ENCODE measurements at regions not wholly inside any gene's neighbourhood (a gene's known extent, or its start where the extent isn't known, plus 50 kb on each side); places are given as distances from the start of the nearest gene placed in this dataset.
"Not testable (repeated sequence)": the region's sequence is repeated elsewhere in the genome, so short reads cannot be mapped to it uniquely, and the experiment has no call there.

DNA sequence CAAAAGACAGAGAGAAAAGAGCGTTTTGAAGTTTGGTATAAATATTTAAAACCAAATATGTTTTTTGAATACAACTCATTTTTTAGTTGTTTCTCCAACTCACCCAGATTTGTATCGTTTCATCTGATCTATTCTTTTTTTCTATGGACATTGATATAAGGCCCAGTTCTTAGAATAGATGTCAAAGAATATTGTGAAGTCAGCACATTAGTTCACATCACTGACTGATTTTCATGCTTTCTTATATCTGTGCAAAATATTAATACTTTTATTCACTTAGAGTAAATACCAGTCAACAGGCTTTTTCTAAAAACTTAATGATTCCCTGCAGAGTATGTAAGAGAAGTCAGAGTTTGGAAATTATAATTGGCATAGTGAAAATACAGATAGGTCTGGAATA is 254.4 kb upstream of the PTPRD start:
- WGBS, 2 donors = 90 to 91% methylated on average over 2 of the region's 2 CpGs
- intact Hi-C loops (cut with DNase I; ENCODE audit: low total_unique reads) = no loop called here
- no peak overlapping the region for H3K27ac ChIP-seq
- H3K27me3 ChIP-seq = no peaks in the 10 kb centered on the region
- no peaks in the 10 kb centered on the region for H3K4me1 ChIP-seq
- H3K4me3 ChIP-seq = no peak overlapping the region
- no peaks in the 10 kb centered on the region for H3K36me3 ChIP-seq (ENCODE audit: low read depth, missing control alignments)
- no peaks in the 10 kb centered on the region for H3K9me3 ChIP-seq
- TF ChIP-seq POLR2A (IDR thresholded peaks at IDR 0.05) = no peak
- TF ChIP-seq, protein P1, sequence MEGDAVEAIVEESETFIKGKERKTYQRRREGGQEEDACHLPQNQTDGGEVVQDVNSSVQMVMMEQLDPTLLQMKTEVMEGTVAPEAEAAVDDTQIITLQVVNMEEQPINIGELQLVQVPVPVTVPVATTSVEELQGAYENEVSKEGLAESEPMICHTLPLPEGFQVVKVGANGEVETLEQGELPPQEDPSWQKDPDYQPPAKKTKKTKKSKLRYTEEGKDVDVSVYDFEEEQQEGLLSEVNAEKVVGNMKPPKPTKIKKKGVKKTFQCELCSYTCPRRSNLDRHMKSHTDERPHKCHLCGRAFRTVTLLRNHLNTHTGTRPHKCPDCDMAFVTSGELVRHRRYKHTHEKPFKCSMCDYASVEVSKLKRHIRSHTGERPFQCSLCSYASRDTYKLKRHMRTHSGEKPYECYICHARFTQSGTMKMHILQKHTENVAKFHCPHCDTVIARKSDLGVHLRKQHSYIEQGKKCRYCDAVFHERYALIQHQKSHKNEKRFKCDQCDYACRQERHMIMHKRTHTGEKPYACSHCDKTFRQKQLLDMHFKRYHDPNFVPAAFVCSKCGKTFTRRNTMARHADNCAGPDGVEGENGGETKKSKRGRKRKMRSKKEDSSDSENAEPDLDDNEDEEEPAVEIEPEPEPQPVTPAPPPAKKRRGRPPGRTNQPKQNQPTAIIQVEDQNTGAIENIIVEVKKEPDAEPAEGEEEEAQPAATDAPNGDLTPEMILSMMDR (IDR thresholded peaks at IDR 0.05) = no peak
- DNase-seq = no peak

DNA sequence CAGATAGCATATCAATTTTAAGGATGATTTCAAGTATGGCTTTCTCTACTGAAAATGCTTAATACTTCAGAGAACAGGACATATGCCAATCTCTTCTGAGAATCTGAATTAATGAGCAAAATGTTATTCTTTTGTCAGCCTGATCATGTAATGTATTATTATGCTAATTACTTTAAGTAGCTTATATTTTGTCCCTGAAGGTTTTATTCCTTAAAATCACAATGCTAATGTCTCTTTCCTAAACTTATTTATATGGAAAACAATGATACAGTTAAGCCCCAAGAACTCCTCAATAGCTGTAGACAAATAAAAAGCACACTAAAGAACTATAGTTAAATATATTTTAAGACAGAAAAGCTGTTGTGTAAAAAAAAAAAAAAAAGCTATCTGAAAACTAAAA is 256.9 kb upstream of the PTPRD start:
- H3K4me1 ChIP-seq = no peaks in the 10 kb centered on the region
- H3K36me3 ChIP-seq (ENCODE audit: low read depth, missing control alignments) = no peaks in the 10 kb centered on the region
- H3K27me3 ChIP-seq = no peaks in the 10 kb centered on the region
- TF ChIP-seq, protein P1 (IDR thresholded peaks at IDR 0.05) = no peak
- no peak for TF ChIP-seq POLR2A (IDR thresholded peaks at IDR 0.05)
- no peak overlapping the region for H3K4me3 ChIP-seq
- H3K9me3 ChIP-seq = no peaks in the 10 kb centered on the region
- intact Hi-C loops (cut with DNase I; ENCODE audit: low total_unique reads) = no loop called here
- DNase-seq = no peak
- H3K27ac ChIP-seq = no peak overlapping the region

DNA sequence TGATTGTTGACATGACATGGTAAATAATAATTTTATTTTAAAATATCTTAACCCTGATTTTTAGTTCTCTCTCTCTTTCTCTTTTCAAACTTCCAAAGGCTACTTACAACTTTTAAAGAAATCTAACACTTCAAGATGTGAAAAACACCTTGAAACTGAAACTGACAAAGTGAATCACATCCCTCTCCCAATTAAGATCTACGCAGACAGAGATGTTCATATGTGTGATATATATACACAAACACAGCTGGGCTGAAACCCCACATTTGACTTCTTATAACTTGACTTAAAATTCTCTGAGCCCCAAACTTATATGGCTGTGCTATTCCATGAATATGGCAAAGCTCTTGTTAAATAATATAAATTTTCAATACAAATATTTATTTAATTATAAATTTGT is 261.2 kb upstream of the PTPRD start:
- Histone ChIP-seq H3K36me3 (ENCODE audit: low read depth, missing control alignments) (no peaks in the 10 kb centered on the region), H3K27ac (no peak overlapping the region), H3K27me3 (no peaks in the 10 kb centered on the region), H3K4me1 (no peaks in the 10 kb centered on the region), H3K9me3 (no peaks in the 10 kb centered on the region), H3K4me3 (no peak overlapping the region)
- no peak for DNase-seq
- TF ChIP-seq, protein P1 (IDR thresholded peaks at IDR 0.05) = no peak
- no peak for TF ChIP-seq POLR2A (IDR thresholded peaks at IDR 0.05)
- intact Hi-C loops (cut with DNase I; ENCODE audit: low total_unique reads) = no loop called here
- 94 to 96% methylated on average over 1 of the region's 1 CpG for WGBS, 2 donors

DNA sequence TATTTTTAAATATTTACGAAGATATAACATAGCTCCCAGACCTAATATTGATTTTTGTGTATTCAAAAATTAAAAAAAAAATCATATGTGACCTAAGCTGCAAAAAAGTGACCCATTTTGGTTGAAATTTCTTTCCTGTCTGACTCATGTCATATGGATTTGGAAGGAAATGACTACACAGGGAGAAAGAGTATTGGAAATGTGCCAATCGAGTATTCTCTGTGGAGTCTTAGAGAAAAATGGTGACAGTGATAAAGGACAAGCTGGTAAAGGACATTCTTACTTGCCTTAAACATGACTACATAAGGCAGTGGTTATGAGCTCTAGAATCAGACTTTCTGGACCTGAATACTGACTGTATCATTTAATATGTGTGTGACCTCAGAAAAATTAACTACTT is 262.9 kb upstream of the PTPRD start:
- H3K4me3 ChIP-seq = no peak overlapping the region
- no peaks in the 10 kb centered on the region for H3K36me3 ChIP-seq (ENCODE audit: low read depth, missing control alignments)
- intact Hi-C loops (cut with DNase I; ENCODE audit: low total_unique reads) = no loop called here
- no peaks in the 10 kb centered on the region for H3K4me1 ChIP-seq
- no peak overlapping the region for H3K27ac ChIP-seq
- 81 to 91% methylated on average over 2 of the region's 2 CpGs for WGBS, 2 donors
- DNase-seq = no peak
- TF ChIP-seq, protein P1 (IDR thresholded peaks at IDR 0.05) = no peak
- TF ChIP-seq POLR2A (IDR thresholded peaks at IDR 0.05) = no peak
- H3K27me3 ChIP-seq = no peaks in the 10 kb centered on the region
- H3K9me3 ChIP-seq = no peaks in the 10 kb centered on the region

DNA sequence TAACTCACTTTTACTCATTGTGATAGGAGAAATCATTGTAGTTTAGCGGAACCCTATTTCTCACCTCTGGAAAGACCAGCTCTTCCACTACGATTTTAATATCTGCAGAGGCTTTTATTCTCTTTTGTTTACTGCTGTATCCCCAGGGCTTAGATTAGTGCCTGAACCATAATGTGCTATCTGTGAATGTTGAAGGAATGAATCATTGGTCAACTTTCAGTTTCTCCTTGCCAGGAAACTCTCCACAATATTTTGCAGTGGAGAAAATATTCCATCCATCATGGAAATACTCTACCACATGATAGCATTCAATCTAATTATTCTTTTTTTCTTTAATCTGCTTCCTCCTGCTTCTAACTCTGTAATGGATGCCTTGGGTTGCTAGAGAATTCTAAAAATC is 263.5 kb upstream of the PTPRD start:
- no peaks in the 10 kb centered on the region for H3K36me3 ChIP-seq (ENCODE audit: low read depth, missing control alignments)
- no peaks in the 10 kb centered on the region for H3K27me3 ChIP-seq
- intact Hi-C loops (cut with DNase I; ENCODE audit: low total_unique reads) = no loop called here
- WGBS, 2 donors = 60 to 71% methylated on average over 2 of the region's 2 CpGs
- no peak for DNase-seq
- TF ChIP-seq POLR2A (IDR thresholded peaks at IDR 0.05) = no peak
- TF ChIP-seq, protein P1 (IDR thresholded peaks at IDR 0.05) = no peak
- H3K4me1 ChIP-seq = no peaks in the 10 kb centered on the region
- H3K4me3 ChIP-seq = no peak overlapping the region
- H3K27ac ChIP-seq = no peak overlapping the region
- H3K9me3 ChIP-seq = no peaks in the 10 kb centered on the region

DNA sequence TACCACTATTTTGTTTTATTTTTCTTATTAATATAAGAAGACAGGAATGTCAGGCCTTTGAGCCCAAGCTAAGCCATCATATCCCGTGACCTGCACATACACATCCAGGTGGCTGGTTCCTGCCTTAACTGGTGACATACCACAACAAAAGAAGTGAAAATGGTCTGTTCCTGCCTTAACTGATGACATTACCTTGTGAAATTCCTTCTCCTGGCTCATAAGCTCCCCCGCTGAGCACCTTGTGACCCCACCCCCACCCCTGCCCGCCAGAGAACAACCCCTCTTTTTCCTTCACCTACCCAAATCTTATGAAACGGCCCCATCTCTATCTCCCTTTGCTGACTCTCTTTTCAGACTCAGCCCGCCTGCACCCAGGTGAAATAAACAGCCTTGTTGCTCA is 277.5 kb upstream of the PTPRD start:
- intact Hi-C loops (cut with DNase I; ENCODE audit: low total_unique reads); H3K4me3 ChIP-seq; H3K27ac ChIP-seq; DNase-seq; H3K4me1 ChIP-seq; H3K27me3 ChIP-seq; H3K9me3 ChIP-seq; H3K36me3 ChIP-seq (ENCODE audit: low read depth, missing control alignments): not testable (repeated sequence)
- WGBS, 2 donors = 94 to 96% methylated on average over 5 of the region's 5 CpGs
